Head of caudate nucleus (tissue), 42 donors: ENCODE measurements at regions not wholly inside any gene's neighbourhood (a gene's known extent, or its start where the extent isn't known, plus 50 kb on each side); places are given as distances from the start of the nearest gene placed in this dataset.
"Not testable (repeated sequence)": the region's sequence is repeated elsewhere in the genome, so short reads cannot be mapped to it uniquely, and the experiment has no call there.

ENCODE experiments used
- DNase-seq, 42 donors: peaks; one replicate each; pipeline versions ENCODE4 v3.0.0 to v3.0.0-alpha.2; 2020 to 2021; ENCODE audit warnings: mixed read lengths in 7 of 42
- intact Hi-C: fragments of 100-400 bp; cut with DNase I; formaldehyde crosslinking; loops from one replicate; pipeline ENCODE4 v1.15.0; 2022

DNA sequence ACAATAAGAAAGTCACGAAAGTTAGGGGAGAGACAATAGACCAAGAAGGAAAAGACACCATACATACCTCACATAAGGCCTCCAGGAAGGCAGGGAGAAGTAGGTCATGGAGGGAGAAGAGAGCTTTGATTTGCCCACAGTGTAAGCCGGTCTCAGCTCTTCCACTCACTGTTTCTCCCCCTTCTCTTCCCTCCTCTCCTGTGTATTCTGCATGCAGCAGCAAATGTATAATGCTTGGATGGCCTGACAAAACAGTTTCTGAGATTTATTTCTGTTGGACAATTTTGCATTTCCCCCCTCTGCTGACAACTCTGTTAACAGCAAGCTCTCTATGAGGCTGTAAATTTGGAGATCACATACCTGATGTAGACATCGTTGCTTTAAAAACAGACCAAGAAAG lies 318.9 kb downstream of the OMA1 start:
- intact Hi-C loops = no loop called here
- DNase-seq = no peak

DNA sequence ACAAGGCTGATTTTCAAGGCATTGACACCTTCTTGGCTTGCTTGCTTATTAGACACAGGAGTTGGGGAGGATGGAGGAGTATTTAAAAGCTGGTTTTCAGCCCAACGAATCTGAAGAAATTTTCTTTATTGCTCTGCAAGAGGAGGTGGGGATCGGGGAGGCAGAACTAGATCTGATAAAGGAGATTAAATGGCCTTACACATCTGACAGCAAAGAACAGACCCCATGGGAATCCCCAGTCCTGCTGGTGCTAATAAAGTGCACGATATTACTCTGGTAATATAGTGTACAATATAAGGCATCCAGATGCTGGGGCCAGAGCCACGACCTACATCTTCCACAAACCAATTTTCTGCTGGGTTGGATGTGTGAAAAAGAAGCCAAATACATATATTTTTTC lies 323.0 kb downstream of the OMA1 start:
- intact Hi-C loops = no loop called here
- DNase-seq = no peak

DNA sequence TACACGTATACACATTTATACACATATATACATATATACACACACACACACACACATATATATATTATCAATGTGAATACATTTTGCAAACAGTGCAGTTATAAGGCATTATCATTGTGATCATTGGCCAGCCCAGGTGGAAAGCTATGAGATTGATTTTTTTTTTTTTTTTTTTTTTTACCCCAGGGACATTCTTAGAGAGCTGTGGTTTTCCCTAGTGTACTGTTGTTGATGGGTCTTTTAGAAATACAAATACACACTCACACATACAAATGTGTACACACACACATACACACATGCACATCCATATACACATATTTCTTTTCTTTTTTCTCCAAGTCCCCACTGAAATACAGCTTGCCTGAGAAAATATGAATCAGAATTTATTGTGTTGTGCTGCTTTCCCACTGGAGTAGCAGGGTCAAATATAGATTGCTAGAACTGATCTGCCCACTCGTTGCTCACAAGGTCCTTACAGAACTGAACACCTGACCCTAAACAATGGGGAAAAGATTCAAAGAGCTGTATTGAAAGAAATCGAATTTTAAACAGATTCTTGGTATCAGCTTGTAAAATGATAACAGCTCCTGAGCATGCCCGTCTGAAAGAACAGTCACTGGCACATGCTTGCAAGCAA lies 325.6 kb downstream of the OMA1 start:
- intact Hi-C loops = no loop called here
- DNase-seq = no peak

DNA sequence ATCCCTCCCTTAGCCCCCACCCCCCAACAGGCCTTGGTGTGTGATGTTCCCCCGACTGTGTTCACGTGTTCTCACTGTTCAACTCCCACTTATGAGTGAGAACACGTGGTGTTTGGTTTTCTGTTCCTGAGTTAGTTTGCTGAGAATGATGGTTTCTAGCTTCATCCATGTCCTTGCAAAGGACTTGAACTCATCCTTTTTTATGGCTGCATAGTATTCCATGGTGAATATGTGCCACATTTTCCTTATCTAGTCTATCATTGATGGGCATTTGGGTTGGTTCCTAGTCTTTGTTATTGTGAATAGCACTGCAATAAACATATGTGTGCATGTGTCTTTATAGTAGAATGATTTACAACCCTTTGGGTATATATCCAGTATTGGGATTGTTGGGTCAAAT lies 330.4 kb downstream of the OMA1 start:
- DNase-seq, intact Hi-C loops: not testable (repeated sequence)

DNA sequence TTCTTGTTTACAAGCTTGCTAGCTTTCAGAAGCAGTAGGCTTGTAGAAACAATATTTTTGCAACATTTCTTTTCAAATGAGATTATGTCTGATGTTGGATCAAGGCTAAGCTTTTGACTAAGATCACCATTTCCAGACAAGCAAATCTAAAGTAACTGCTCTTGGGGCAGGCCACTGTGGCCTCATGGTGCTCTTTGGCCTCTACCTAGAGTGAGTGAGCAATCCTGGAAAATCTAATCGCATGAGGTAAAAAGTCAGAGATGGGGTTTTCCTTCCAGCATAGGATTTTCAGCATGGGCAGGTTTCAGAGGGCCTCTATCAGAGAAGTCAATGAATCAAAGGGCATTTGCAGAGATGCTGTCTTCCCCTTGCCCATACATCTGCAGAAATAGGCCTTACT lies 331.9 kb downstream of the OMA1 start:
- DNase-seq = no peak
- intact Hi-C loops = no loop called here

DNA sequence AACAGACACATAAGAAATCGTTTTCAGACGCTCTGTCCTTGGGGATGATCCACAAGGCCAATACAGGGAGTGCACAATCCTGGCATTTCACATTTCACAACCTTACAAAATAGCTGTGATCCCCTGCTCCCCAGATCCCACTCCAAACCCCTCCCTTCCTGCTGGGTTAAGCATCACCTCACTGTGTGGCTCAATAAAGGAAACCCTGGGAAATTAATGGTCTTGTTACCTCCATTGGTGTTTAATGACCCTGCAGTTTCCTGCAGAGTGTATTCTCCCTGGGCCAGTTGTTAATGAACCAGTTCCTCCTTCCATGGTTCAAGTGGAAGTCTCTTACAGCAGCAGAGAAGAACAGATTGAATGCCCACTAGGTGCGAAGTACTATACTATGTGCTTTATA lies 334.7 kb downstream of the OMA1 start:
- DNase-seq = no peak
- intact Hi-C loops = no loop called here

DNA sequence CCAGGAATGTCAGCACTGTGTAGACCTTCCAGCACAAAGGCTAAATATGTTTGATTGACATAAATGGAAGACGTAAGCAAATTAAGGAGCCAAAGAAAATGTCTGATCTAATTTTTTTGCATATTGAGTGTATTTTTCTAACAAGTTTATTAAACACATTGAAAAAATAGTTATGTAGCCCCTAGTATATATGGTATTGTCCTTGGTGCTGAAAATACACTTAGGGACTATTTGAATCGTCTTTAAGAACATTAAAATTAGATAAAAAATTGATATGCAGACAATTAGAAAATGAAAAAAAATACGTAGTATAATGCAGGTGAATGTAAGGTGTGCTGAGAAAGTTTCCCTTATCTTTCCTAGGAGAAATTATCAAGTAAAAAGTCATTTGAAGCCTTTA lies 337.0 kb downstream of the OMA1 start:
- DNase-seq = no peak
- intact Hi-C loops = no loop called here

DNA sequence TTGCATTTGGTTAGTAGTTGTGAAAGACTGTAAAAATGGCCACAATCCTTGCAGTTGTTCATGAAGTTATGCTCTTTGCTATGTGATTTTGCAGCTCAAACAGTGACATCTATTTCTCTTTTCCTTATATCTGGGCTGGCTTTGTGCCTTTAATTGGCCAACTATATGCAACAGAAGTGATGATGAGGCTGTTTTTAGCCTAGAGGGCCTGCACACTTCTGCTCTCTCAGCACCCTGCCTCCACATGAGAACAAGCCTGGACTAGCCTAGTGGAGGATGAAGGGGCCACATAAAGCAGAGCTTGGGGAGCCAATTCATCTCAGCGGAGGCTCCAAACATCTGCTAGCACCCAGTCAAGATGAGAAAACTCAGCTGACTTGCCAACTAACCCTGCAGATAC lies 339.8 kb downstream of the OMA1 start:
- intact Hi-C loops = no loop called here

DNA sequence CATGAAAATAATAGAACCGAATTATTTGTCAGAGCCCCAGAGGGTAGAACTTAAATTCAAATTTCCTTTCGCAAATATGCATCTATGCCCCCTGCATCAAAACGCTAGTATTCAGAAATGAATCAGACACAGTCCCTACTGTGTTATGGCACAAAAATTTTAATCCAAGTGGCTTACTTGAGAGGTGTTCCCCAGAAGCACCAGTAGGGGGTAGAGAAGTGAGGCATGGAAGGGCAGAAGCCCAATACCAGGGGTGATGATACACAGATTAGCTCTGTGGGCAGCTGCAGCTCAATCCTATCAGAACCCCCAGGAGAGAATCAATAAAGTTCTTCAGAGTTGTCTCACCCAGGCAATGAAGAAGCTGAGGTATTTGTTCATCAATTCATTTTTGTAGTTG lies 342.2 kb downstream of the OMA1 start:
- intact Hi-C loops = no loop called here
- no peak for DNase-seq

More for the DNA sequence above, 339.8 kb downstream of the OMA1 start:
- DNase-seq = no peak

DNA sequence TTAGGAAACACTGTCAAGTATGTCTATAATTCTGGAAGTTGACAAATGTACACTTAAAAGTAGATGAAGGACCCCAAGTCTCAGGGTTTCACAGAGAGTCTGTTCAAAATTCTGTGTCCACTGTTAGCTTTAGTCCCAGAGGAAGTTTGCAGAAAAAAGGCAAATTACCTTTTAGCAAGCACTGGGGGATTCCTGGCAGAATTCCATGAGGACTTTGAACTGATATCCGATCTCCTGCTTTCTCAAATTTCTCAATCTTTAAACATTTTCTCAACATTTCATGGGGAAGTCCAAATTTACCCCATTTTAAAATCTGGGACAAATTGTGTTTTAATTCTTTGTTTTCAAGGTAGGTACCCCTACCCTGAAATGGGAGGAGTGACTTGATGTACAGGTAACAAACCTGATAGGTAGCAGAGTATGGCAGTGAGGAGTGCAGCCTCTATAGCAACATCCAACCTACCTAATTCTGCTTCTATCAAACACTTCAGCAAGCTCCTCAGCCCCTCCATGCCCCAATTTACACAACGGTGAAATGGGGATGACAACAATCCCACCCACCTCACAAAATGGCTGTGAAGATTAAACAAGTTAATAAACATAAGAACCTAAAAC lies 344.9 kb downstream of the OMA1 start:
- intact Hi-C loops = no loop called here
- no peak for DNase-seq

DNA sequence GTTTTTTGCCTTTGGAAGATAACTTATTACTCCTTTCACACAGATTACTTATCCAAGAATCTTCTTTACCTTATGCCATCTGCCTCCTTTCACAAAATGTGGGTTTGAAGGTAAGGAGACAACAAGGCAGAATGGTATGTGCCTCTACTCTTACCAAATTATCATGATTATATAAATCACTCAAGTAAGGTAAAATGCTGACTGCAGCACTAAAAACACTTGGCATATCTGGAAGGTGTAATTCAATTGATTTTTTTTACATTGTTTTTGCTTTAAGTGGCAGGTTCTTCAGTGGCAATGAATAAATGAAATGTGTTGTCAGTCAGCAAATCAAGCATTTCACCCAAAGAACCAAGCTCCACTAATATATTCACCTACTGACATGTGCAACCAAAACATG lies 346.1 kb downstream of the OMA1 start:
- no peak for DNase-seq
- intact Hi-C loops = no loop called here

DNA sequence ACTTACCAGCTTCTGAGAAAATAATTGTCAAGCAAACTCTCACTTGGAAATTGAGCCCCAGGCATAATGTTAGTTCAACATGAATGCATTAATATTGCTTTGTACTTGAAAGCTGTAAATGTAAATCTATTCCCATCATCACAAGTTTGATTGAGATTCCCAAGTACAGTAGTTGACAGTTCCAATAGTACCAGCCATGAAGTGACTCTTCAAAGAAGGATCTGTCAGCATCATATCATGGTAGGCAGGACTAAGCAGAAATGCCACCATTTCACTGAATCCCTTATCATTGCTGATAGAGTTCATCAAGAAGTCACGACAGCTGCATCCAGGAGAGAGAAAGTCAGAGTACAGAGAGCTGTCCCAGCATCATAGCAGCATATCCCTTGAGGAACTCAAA lies 348.7 kb downstream of the OMA1 start:
- intact Hi-C loops = no loop called here
- DNase-seq = no peak

DNA sequence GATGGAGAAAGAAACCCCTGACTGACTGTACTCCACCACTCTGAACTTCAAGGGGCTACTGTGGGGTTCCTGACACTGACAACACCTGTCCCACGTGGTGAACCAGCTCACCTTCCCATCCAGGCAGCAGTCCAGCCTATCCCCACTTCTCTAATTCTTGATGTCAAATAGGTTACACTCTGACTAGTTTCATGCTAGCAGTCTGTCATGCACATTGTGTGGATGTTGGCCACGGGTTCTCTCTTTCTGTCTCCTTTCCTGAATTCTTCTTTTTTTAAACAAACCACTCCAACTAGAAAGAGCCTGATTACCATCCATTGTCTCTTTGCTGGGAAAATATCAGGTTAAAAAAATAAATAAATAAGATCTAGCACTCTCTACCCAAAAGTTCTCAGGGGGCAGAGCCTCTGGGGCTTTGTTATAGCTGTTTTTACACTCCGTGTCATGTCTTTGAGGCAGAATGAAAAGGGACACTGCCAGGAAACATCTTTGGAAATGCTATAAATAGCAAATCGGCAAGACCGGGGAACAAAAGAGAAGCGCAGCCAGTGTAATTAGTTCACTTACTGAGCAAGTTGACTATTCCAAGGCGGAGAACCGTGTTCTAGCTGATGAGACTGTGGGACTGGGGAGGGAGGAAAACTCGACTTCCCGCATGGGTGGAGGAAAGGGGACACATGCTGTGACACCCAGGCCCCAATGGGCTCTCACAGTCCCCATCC lies 356.1 kb downstream of the OMA1 start:
- intact Hi-C loops = no loop called here
- peak in 1 of 42 donors; percentile 1 for DNase-seq

DNA sequence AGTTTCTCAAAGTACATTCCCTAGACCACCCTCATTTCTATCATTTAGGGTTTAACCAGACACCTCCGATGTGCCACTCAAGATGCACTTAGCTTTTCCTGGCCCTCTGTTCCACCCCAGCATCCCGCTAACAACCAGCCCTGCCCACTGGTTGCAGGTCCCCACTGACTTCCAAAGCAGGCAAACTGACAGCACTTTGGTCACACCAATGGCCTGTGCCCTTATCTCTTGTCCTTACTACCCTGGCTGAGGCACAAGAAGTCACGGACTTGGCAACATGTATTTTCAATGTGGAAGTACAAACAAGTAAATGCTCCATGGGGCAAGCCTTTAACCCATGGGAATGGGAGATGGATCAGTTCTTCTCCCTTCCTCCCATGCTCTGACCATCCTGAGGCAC lies 357.1 kb downstream of the OMA1 start:
- DNase-seq = no peak
- intact Hi-C loops = no loop called here

DNA sequence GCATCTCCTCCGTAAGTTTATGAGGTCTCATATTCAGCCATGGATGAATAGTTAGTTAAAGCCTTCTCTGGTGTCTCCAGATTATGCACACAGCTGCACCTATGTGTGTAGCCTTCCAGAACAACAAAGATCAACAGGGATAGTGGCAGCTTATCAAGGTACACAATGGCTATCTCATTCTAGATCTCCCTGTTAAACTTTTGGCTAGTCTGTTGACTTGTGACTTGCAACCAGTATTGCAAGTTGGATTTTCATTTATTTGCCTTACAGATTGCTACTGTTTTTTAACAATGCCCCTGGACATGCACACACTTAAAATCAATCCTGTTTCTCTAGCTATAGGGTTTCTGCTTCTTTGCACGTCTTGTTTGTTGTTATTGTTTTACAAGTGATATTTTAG lies 363.2 kb downstream of the OMA1 start:
- DNase-seq = no peak
- intact Hi-C loops = no loop called here

DNA sequence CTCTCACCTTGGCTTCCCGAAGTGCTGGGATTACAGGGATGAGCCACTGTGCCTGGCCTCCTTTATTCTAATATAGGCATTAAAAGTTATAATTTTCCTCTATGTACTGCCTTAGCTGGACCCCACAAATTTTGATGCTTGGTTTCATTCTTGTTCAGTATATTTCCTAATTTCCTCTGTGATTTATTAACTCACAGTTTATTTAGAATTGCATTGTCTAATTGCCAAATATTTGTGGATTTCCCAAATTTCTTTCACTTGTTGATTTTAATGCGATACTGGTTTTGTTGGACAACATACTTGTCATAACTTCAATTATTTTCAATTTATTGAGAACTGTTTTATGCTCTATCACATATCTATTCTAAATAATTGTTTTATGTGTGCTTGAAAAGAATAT lies 366.0 kb downstream of the OMA1 start:
- no peak for DNase-seq
- intact Hi-C loops = no loop called here

DNA sequence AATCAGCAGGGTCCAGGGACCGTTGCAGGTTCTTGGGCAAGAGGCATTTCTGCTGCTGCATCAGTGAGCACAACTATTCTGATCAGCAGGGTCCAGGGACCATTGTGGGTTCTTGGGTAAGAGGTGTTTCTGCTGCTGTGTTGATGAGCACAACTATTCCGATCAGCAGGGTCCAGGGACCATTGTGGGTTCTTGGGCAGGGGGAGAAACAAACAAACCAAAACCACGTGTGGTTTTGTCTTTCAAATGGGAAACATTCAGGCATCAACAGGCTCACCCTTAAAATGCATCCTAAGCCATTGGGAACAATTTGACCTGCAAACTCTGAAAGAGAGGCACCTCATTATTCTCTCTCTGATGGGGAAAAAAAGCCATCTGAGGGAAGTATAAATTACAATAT lies 377.4 kb downstream of the OMA1 start:
- intact Hi-C loops = loop anchor here (10.0 kb wide), 1 partner anchor 1334 kb away; no protein-coding TSS in a partner anchor

DNA sequence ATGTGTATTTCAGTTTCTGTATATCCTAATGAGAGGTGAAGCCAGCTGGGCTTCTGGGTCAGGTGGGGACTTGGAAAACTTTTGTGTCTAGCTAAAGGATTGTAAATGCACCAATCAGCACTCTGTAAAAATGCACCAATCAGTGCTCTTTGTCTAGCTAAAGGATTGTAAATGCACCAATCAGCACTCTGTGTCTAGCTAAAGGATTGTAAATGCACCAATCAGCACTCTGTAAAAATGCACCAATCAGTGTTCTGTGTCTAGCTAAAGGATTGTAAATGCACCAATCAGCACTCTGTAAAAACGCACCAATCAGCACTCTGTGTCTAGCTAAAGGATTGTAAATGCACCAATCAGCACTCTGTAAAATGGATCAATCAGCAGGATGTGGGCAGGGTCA lies 379.4 kb downstream of the OMA1 start:
- DNase-seq = not testable (repeated sequence)
- intact Hi-C loops = loop anchor here (10.0 kb wide), 1 partner anchor 1332 kb away; no protein-coding TSS in a partner anchor

More for the DNA sequence above, 377.4 kb downstream of the OMA1 start:
- DNase-seq = not testable (repeated sequence)

DNA sequence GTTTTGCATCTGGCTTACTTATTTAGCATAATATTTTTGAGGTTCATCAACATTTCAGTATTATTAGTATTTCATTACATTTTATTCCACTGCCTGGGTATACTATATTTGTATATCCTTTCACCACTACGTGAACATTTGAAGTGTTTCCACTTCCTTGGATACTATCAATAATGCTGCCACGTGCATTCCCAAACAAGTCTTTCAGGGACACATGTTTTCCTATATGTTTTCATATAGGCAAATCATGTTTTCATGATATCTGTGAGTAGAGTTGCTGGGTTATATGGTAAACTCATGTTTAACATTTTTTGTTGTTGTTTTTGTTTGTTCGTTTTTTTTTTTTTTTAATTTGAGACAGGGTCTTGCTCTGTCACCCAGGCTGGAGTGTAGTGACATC lies 380.1 kb downstream of the OMA1 start:
- intact Hi-C loops = loop anchor here (10.0 kb wide), 1 partner anchor 1332 kb away; no protein-coding TSS in a partner anchor
- no peak for DNase-seq

DNA sequence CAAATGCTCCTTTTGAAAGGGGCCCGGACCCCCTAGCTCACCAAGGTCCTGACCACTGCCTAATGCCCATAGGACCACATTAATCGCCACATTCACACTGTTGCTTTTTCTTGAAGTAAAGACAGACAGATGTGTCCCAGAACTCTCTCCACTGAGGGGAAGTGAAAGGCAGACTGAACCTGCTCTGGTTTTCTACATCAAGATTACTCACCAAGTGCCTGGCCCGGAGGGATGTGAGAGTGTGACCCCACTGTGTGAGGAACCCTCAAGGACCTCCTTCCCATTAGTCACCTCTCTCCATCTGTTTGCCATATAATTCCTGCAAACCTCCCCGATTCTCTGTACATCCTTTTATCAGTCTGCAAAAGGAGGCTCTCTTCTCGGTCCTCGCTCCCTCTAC lies 381.5 kb downstream of the OMA1 start:
- intact Hi-C loops = loop anchor here (10.0 kb wide), 1 partner anchor 1330 kb away; no protein-coding TSS in a partner anchor
- DNase-seq = no peak
